ENCODE measurements at regions not wholly inside any gene's neighbourhood (a gene's known extent, or its start where the extent isn't known, plus 50 kb on each side); places are given as distances from the start of the nearest gene placed in this dataset.
"Not testable (repeated sequence)": the region's sequence is repeated elsewhere in the genome, so short reads cannot be mapped to it uniquely, and the experiment has no call there.

- intact Hi-C loops (cut with DNase I) = no loop called here
Observed at GRCh38 chr1:91099746-91100621, 78.1 kb upstream of the ZNF644 start.

GRCh38 chr1:91098299-91098906 is 76.6 kb upstream of the ZNF644 start:
- DNase-seq = no peak

More at GRCh38 chr1:91099746-91100621, 78.1 kb upstream of the ZNF644 start:
- no peak for DNase-seq

GRCh38 chr1:91095321-91095720 is 73.5 kb upstream of the ZNF644 start:
- DNase-seq = not testable (repeated sequence)

More at GRCh38 chr1:91098299-91098906, 76.6 kb upstream of the ZNF644 start:
- intact Hi-C loops (cut with DNase I) = no loop called here

GRCh38 chr1:91092503-91092902 is 70.7 kb upstream of the ZNF644 start:
- no peak for DNase-seq
- intact Hi-C loops (cut with DNase I) = no loop called here

More at GRCh38 chr1:91095321-91095720, 73.5 kb upstream of the ZNF644 start:
- intact Hi-C loops (cut with DNase I) = not testable (repeated sequence)

GRCh38 chr1:91091812-91092211 is 70.0 kb upstream of the ZNF644 start:
- intact Hi-C loops (cut with DNase I) = no loop called here
- no peak for DNase-seq

GRCh38 chr1:91080650-91081049 is 58.8 kb upstream of the ZNF644 start:
- no peak for DNase-seq
- intact Hi-C loops (cut with DNase I) = no loop called here

GRCh38 chr1:91078859-91079258 is 57.0 kb upstream of the ZNF644 start:
- intact Hi-C loops (cut with DNase I) = no loop called here
- DNase-seq = no peak

- DNase-seq = no peak
- intact Hi-C loops (cut with DNase I) = no loop called here
Observed at GRCh38 chr1:91076834-91077233, 55.0 kb upstream of the ZNF644 start.

- DNase-seq = no peak
- intact Hi-C loops (cut with DNase I) = no loop called here
Observed at GRCh38 chr1:91075233-91076135, 53.6 kb upstream of the ZNF644 start.

- DNase-seq = no peak
- intact Hi-C loops (cut with DNase I) = no loop called here
Observed at GRCh38 chr1:91073299-91073698, 51.5 kb upstream of the ZNF644 start.

- no peak for DNase-seq
- intact Hi-C loops (cut with DNase I) = no loop called here
Observed at GRCh38 chr1:91071838-91072237, 50.0 kb upstream of the ZNF644 start.

All from posterior cingulate gyrus (tissue), 11 donors.